HEK293 (cell line): ENCODE measurements at regions not wholly inside any gene's neighbourhood (a gene's known extent, or its start where the extent isn't known, plus 50 kb on each side); places are given as distances from the start of the nearest gene placed in this dataset.

Source experiments
- CTCF ChIA-PET: fragments of 350-600 bp; formaldehyde crosslinking; extraction: SDS; loops from one replicate; lab custom pipeline; 2021; ENCODE audit warnings: antibody characterized with exemption; lab: Yijun Ruan, JAX
- POLR2A ChIA-PET: fragments of 300-600 bp; formaldehyde crosslinking; extraction: SDS; loops from one replicate; lab custom pipeline; 2020; ENCODE audit warnings: antibody characterized with exemption, inconsistent platforms; lab: Yijun Ruan, JAX
- H3K27ac ChIP-seq: fragments of 200-500 bp; sonication (Bioruptor generic); 2 replicates; pipeline ENCODE4 v1.5.1; 2014; ENCODE audit warnings: low read depth, low read length, control low read depth, inconsistent platforms; ENCODE audit errors: extremely low read depth
- H3K36me3 ChIP-seq, 2 experiments: fragments of 200-500 bp in 1 of 2; sonication (Bioruptor generic) in 1 of 2; 1 replicate in 1 of 2; 2 replicates in 1 of 2; pipeline ENCODE4 v1.5.1; 2014 to 2017; ENCODE audit warnings: inconsistent platforms in 2 of 2, low read length in 2 of 2; ENCODE audit not compliant: control insufficient read depth in 2 of 2, insufficient read depth in 1 of 2
- H3K4me1 ChIP-seq: fragments of 200-500 bp; sonication (Bioruptor generic); 2 replicates; pipeline ENCODE4 v1.5.1; 2014; ENCODE audit warnings: mild to moderate bottlenecking, low read length, inconsistent platforms; ENCODE audit not compliant: control insufficient read depth, insufficient read depth
- H3K4me3 ChIP-seq: 2 replicates; pipeline ENCODE4 v1.5.1; 2011; ENCODE audit warnings: low read depth, mild to moderate bottlenecking, control low read depth, low read length, moderate library complexity
- H3K9me3 ChIP-seq: fragments of 200-500 bp; sonication (Bioruptor generic); 2 replicates; pipeline ENCODE4 v1.5.1; 2014; ENCODE audit warnings: low read depth, low read length, inconsistent platforms; ENCODE audit not compliant: control insufficient read depth, insufficient read depth
- CTCF ChIP-seq: fragments of 450-650 bp; formaldehyde crosslinking; IDR thresholded peaks from 2 replicates; pipeline ENCODE4 v1.5.1; 2016; ENCODE audit warnings: missing biosample characterization, missing genetic modification characterization
- KLF7 ChIP-seq: fragments of 450-650 bp; formaldehyde crosslinking; IDR thresholded peaks from 2 replicates; pipeline ENCODE4 v1.5.1; 2016; ENCODE audit warnings: missing biosample characterization, missing genetic modification characterization, borderline replicate concordance
- MYNN ChIP-seq: fragments of 450-650 bp; formaldehyde crosslinking; IDR thresholded peaks from 2 replicates; pipeline ENCODE4 v1.5.1; 2016; ENCODE audit warnings: missing biosample characterization, missing genetic modification characterization, borderline replicate concordance
- MZF1 ChIP-seq: fragments of 450-650 bp; formaldehyde crosslinking; IDR thresholded peaks from 2 replicates; pipeline ENCODE4 v1.5.1; 2017; ENCODE audit warnings: missing biosample characterization, missing genetic modification characterization, borderline replicate concordance
- PBX3 ChIP-seq: sonication (generic); formaldehyde crosslinking; IDR thresholded peaks from 2 replicates; pipeline ENCODE4 v1.8.1; 2022; ENCODE audit warnings: mild to moderate bottlenecking, moderate library complexity, missing genetic modification reagents
- RBAK ChIP-seq: fragments of 450-650 bp; formaldehyde crosslinking; IDR thresholded peaks from 2 replicates; pipeline ENCODE4 v1.5.1; 2016; ENCODE audit warnings: missing biosample characterization, missing genetic modification characterization
- ZNF114 ChIP-seq: fragments of 450-650 bp; formaldehyde crosslinking; IDR thresholded peaks from 2 replicates; pipeline ENCODE4 v1.5.0; 2017; ENCODE audit warnings: missing biosample characterization, missing genetic modification characterization
- ZNF169 ChIP-seq: fragments of 450-650 bp; formaldehyde crosslinking; IDR thresholded peaks from 2 replicates; pipeline ENCODE4 v1.5.1; 2016; ENCODE audit warnings: missing biosample characterization, missing genetic modification characterization
- ZNF23 ChIP-seq: fragments of 450-650 bp; formaldehyde crosslinking; IDR thresholded peaks from 2 replicates; pipeline ENCODE4 v1.5.1; 2016; ENCODE audit warnings: missing biosample characterization, missing genetic modification characterization, borderline replicate concordance
- ZNF24 ChIP-seq: fragments of 450-650 bp; formaldehyde crosslinking; IDR thresholded peaks from 2 replicates; pipeline ENCODE4 v1.5.1; 2016; ENCODE audit warnings: missing biosample characterization, missing genetic modification characterization
- ZNF280C ChIP-seq: fragments of 450-650 bp; formaldehyde crosslinking; IDR thresholded peaks from 2 replicates; pipeline ENCODE4 v1.5.1; 2016; ENCODE audit warnings: missing biosample characterization, missing genetic modification characterization
- ZNF501 ChIP-seq: fragments of 450-650 bp; formaldehyde crosslinking; IDR thresholded peaks from 2 replicates; pipeline ENCODE4 v1.5.1; 2016; ENCODE audit warnings: missing biosample characterization, missing genetic modification characterization
- ZNF548 ChIP-seq: fragments of 450-650 bp; formaldehyde crosslinking; IDR thresholded peaks from 2 replicates; pipeline ENCODE4 v1.5.1; 2016; ENCODE audit warnings: missing biosample characterization, missing genetic modification characterization
- ZNF561 ChIP-seq: fragments of 450-650 bp; IDR thresholded peaks from 2 replicates; pipeline ENCODE4 v1.5.1; 2018; ENCODE audit warnings: missing biosample characterization, missing genetic modification characterization, borderline replicate concordance
- ZNF837 ChIP-seq: fragments of 450-650 bp; formaldehyde crosslinking; IDR thresholded peaks from 2 replicates; pipeline ENCODE4 v1.5.1; 2016; ENCODE audit warnings: missing biosample characterization, missing genetic modification characterization
- ZSCAN23 ChIP-seq: fragments of 450-650 bp; formaldehyde crosslinking; IDR thresholded peaks from 2 replicates; pipeline ENCODE4 v1.5.1; 2016; ENCODE audit warnings: missing biosample characterization, missing genetic modification characterization
- ZSCAN30 ChIP-seq: fragments of 450-650 bp; IDR thresholded peaks from 2 replicates; pipeline ENCODE4 v1.5.1; 2018; ENCODE audit warnings: missing biosample characterization, mild to moderate bottlenecking, missing genetic modification characterization, moderate library complexity
- TF ChIP-seq, protein P1 (sequence below): fragments of 450-650 bp; formaldehyde crosslinking; conservative IDR thresholded peaks from 2 replicates; pipeline ENCODE4 v1.5.1; 2016; ENCODE audit warnings: low read depth, missing biosample characterization, missing genetic modification characterization
- TF ChIP-seq, protein P2 (sequence below): fragments of 450-650 bp; formaldehyde crosslinking; IDR thresholded peaks from 2 replicates; pipeline ENCODE4 v1.5.1; 2016; ENCODE audit warnings: missing biosample characterization, missing genetic modification characterization, borderline replicate concordance

DNA sequence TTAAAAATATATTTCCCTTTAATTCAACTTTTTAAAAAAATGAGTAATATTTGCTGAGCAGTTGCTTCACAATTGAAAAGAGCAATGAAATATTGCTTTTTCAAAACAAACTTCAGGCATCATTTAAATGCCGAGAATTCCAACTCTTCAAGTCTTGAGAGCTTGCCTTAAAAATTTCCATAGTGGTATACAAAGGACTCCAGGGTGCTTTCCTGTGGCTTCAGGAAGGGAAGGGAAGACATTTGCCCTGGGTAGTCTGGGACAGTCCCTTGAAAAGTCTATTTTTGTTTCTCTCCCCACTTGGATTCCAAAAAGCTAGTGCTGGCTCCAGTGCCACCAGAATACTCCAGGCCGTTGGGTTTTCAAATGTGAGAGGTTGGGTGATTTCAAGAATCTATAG is 71.7 kb downstream of the HYCC1 start:
- Histone ChIP-seq H3K9me3 (no peaks in the 10 kb centered on the region), H3K4me3 (no peak overlapping the region), H3K4me1 (0 out of 2 replicates have a peak, but pooled peaks cover 3% of the 10 kb centered on the region), H3K36me3 (peaks cover 0 to 5% of the 10 kb centered on the region in 2 experiments; a peak in 2 of 3 replicates), H3K27ac (no peak overlapping the region)
- ChIA-PET POLR2A (no interaction called here), CTCF (interaction anchor here (0.9 kb wide), 1 partner anchor 9 kb away, joined by 5 read pairs; no protein-coding TSS in a partner anchor)
- TF ChIP-seq PBX3 (no peak), CTCF (no peak), MZF1 (tag by site-specific recombination) (no peak), ZNF837 (no peak), ZSCAN23 (tag by site-specific recombination) (no peak), ZNF501 (tag by site-specific recombination) (no peak), ZNF24 (tag by site-specific recombination) (no peak)
- TF ChIP-seq, protein P1, sequence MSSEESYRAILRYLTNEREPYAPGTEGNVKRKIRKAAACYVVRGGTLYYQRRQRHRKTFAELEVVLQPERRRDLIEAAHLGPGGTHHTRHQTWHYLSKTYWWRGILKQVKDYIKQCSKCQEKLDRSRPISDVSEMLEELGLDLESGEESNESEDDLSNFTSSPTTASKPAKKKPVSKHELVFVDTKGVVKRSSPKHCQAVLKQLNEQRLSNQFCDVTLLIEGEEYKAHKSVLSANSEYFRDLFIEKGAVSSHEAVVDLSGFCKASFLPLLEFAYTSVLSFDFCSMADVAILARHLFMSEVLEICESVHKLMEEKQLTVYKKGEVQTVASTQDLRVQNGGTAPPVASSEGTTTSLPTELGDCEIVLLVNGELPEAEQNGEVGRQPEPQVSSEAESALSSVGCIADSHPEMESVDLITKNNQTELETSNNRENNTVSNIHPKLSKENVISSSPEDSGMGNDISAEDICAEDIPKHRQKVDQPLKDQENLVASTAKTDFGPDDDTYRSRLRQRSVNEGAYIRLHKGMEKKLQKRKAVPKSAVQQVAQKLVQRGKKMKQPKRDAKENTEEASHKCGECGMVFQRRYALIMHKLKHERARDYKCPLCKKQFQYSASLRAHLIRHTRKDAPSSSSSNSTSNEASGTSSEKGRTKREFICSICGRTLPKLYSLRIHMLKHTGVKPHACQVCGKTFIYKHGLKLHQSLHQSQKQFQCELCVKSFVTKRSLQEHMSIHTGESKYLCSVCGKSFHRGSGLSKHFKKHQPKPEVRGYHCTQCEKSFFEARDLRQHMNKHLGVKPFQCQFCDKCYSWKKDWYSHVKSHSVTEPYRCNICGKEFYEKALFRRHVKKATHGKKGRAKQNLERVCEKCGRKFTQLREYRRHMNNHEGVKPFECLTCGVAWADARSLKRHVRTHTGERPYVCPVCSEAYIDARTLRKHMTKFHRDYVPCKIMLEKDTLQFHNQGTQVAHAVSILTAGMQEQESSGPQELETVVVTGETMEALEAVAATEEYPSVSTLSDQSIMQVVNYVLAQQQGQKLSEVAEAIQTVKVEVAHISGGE = no peak

- ChIA-PET POLR2A (no interaction called here), CTCF (interaction anchor here (0.8 kb wide), 1 partner anchor 146 kb away, joined by 3 read pairs; no protein-coding TSS in a partner anchor)
- no peaks in the 10 kb centered on the region; a peak in 1 of 3 replicates for H3K36me3 ChIP-seq
- no peak overlapping the region for H3K27ac ChIP-seq
- no peak for TF ChIP-seq MYNN (tag by site-specific recombination)
- no peak for TF ChIP-seq ZNF561
- TF ChIP-seq ZNF23 (tag by site-specific recombination) = no peak
- H3K9me3 ChIP-seq = no peaks in the 10 kb centered on the region
- H3K4me1 ChIP-seq = 0 out of 2 replicates have a peak, but pooled peaks cover under 1% of the 10 kb centered on the region
- no peak overlapping the region for H3K4me3 ChIP-seq
These were observed 74.1 kb downstream of the HYCC1 start for GRCh38 chr7:22939842-22940241.

DNA sequence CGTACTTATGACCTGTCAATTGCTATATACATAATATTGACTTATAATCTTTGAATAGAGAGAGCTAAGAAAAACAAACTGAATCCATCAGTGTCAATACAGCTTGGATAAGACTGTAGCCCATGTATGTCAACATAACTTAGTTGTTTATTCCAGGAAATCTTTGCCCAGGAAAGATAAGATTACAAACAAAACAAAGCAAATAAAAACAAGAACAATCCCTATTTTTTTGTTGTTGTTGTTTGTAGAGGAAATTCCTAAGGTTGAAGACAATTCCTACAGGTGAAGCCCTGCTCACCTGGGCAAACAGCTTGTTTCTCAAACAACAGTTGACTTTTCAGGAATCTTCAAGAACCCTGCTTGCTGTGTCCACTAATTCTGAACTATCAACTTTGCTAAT is 76.0 kb downstream of the HYCC1 start:
- no peaks in the 10 kb centered on the region for H3K4me1 ChIP-seq
- H3K36me3 ChIP-seq = no peaks in the 10 kb centered on the region; a peak in 1 of 3 replicates
- no peaks in the 10 kb centered on the region for H3K9me3 ChIP-seq
- no peak overlapping the region for H3K4me3 ChIP-seq
- no peak overlapping the region for H3K27ac ChIP-seq
- ChIA-PET POLR2A (no interaction called here), CTCF (interaction anchor here (0.6 kb wide), 1 partner anchor 778 kb away, joined by 3 read pairs; no protein-coding TSS in a partner anchor)
- TF ChIP-seq ZNF548 = no peak

DNA sequence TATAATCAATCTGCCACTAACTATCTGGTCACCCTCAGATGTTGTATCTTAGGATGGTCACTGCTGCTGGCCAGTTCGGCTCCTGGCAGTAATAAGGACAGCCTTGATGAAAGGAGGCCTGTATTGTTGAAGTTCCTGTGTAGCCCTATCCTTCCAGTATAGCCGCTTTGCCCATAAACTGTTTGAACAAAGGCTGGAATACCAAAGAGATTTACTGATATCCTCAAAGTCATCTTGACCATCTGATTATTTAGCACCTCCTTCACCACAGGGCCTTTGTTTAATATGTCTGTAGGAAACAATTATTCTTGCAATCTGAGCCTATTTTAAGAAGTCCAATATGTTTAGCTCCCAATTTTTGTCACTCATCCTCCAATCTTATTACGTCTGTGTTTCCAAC is 77.7 kb downstream of the HYCC1 start:
- TF ChIP-seq ZNF280C (tag by site-specific recombination) (no peak), RBAK (no peak), KLF7 (tag by site-specific recombination) (no peak), ZNF114 (tag by site-specific recombination) (no peak), ZSCAN30 (tag by site-specific recombination) (no peak), ZNF169 (tag by site-specific recombination) (no peak)
- TF ChIP-seq, protein P2, sequence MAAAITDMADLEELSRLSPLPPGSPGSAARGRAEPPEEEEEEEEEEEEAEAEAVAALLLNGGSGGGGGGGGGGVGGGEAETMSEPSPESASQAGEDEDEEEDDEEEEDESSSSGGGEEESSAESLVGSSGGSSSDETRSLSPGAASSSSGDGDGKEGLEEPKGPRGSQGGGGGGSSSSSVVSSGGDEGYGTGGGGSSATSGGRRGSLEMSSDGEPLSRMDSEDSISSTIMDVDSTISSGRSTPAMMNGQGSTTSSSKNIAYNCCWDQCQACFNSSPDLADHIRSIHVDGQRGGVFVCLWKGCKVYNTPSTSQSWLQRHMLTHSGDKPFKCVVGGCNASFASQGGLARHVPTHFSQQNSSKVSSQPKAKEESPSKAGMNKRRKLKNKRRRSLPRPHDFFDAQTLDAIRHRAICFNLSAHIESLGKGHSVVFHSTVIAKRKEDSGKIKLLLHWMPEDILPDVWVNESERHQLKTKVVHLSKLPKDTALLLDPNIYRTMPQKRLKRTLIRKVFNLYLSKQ (tag by site-specific recombination) = no peak
- Histone ChIP-seq H3K4me1 (no peaks in the 10 kb centered on the region), H3K9me3 (no peaks in the 10 kb centered on the region), H3K27ac (no peak overlapping the region), H3K36me3 (no peaks in the 10 kb centered on the region; a peak in 1 of 3 replicates), H3K4me3 (no peak overlapping the region)
- CTCF ChIA-PET = interaction anchor here (0.6 kb wide), 1 partner anchor 377 kb away, joined by 3 read pairs; no protein-coding TSS in a partner anchor
- POLR2A ChIA-PET = no interaction called here
